Endodermal cell (in vitro differentiated cells): ENCODE measurements at regions not wholly inside any gene's neighbourhood (a gene's known extent, or its start where the extent isn't known, plus 50 kb on each side); places are given as distances from the start of the nearest gene placed in this dataset.

ENCODE experiments used
- DNase-seq: peaks from one replicate; pipeline ENCODE4 v3.0.0-alpha.2; 2017
- H3K27ac ChIP-seq: 2 replicates; pipeline ENCODE4 v1.5.1; 2013; ENCODE audit warnings: mild to moderate bottlenecking, low read depth, low read length, moderate library complexity
- H3K27me3 ChIP-seq: 2 replicates; pipeline ENCODE4 v1.6.1; 2013; ENCODE audit warnings: mild to moderate bottlenecking, low read length, moderate library complexity; ENCODE audit not compliant: insufficient read depth, control insufficient read depth, poor library complexity, severe bottlenecking
- H3K36me3 ChIP-seq: 2 replicates; pipeline ENCODE4 v1.7.0; 2013; ENCODE audit warnings: mild to moderate bottlenecking, low read length, moderate library complexity; ENCODE audit not compliant: control insufficient read depth, insufficient read depth
- H3K4me1 ChIP-seq: one replicate; pipeline ENCODE4 v1.7.0; 2013; ENCODE audit warnings: low read length; ENCODE audit not compliant: control insufficient read depth, insufficient read depth
- H3K4me3 ChIP-seq: 2 replicates; pipeline ENCODE4 v1.5.1; 2013; ENCODE audit warnings: mild to moderate bottlenecking, low read length, moderate library complexity
- H3K9ac ChIP-seq: 2 replicates; pipeline ENCODE4 v1.6.1; 2013; ENCODE audit warnings: mild to moderate bottlenecking, low read length, moderate library complexity; ENCODE audit not compliant: poor library complexity, severe bottlenecking; ENCODE audit errors: extremely low read depth
- H3K9me3 ChIP-seq: 2 replicates; pipeline ENCODE4 v1.6.1; 2013; ENCODE audit warnings: mild to moderate bottlenecking, low read length, moderate library complexity; ENCODE audit not compliant: control insufficient read depth
- H3K27ac Mint-ChIP-seq: 2 replicates; pipeline ENCODE4 v1.8.0; 2020; ENCODE audit warnings: mixed read lengths
- H3K27me3 Mint-ChIP-seq: 2 replicates; pipeline ENCODE4 v1.8.0; 2021; ENCODE audit warnings: mild to moderate bottlenecking, mixed read lengths; ENCODE audit not compliant: insufficient read depth
- H3K36me3 Mint-ChIP-seq: 2 replicates; pipeline ENCODE4 v1.8.0; 2020; ENCODE audit warnings: low read depth, mixed read lengths
- H3K4me1 Mint-ChIP-seq: 2 replicates; pipeline ENCODE4 v1.8.0; 2020; ENCODE audit warnings: mixed read lengths
- H3K4me3 Mint-ChIP-seq: 2 replicates; pipeline ENCODE4 v1.8.0; 2020; ENCODE audit warnings: mild to moderate bottlenecking, moderate library complexity, mixed read lengths
- H3K9me3 Mint-ChIP-seq: 2 replicates; pipeline ENCODE4 v1.8.0; 2020; ENCODE audit warnings: mild to moderate bottlenecking, mixed read lengths
- WGBS, 2 experiments: methylation state at CpG; one replicate each; pipeline versions ENCODE4 v1.1.5 to v1.1.7; 2013; ENCODE audit warnings: missing lambda C conversion rate in 2 of 2, mixed read lengths in 1 of 2; ENCODE audit not compliant: insufficient coverage in 1 of 2, insufficient read length in 1 of 2; 5-methylcytosine and 5-hydroxymethylcytosine counted together
- TF ChIP-seq, protein P1 (sequence below): fragments of 200-600 bp; sonication (generic); conservative IDR thresholded peaks from 2 replicates; pipeline ENCODE4 v1.5.0; 2021; ENCODE audit warnings: antibody characterized with exemption, mild to moderate bottlenecking

DNA sequence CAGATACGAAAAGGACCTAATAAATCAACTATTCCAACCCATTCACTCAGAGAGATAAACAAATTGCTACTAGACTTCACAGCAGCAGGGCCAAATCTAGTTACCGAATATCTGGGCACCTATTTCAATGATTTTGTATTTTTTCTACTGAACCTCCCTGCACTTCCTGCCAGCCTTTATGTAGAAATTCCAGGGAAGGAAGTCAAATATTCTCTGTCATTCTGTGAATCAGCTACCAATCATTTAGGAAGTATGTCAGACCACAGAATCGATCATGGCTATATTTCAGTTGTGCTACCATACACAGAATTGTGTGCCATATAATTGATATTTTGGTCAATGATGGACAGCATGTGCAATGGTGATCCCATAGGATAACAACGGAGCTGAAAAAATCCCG is 109.6 kb upstream of the SPOPL start:
- no peak overlapping the region for H3K4me3 Mint-ChIP-seq
- no peak overlapping the region for H3K9ac ChIP-seq
- H3K36me3 ChIP-seq = no peaks in the 10 kb centered on the region
- peaks cover 2% of the 10 kb centered on the region for H3K4me1 Mint-ChIP-seq
- TF ChIP-seq, protein P1, sequence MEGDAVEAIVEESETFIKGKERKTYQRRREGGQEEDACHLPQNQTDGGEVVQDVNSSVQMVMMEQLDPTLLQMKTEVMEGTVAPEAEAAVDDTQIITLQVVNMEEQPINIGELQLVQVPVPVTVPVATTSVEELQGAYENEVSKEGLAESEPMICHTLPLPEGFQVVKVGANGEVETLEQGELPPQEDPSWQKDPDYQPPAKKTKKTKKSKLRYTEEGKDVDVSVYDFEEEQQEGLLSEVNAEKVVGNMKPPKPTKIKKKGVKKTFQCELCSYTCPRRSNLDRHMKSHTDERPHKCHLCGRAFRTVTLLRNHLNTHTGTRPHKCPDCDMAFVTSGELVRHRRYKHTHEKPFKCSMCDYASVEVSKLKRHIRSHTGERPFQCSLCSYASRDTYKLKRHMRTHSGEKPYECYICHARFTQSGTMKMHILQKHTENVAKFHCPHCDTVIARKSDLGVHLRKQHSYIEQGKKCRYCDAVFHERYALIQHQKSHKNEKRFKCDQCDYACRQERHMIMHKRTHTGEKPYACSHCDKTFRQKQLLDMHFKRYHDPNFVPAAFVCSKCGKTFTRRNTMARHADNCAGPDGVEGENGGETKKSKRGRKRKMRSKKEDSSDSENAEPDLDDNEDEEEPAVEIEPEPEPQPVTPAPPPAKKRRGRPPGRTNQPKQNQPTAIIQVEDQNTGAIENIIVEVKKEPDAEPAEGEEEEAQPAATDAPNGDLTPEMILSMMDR = no peak
- no peak overlapping the region for H3K4me3 ChIP-seq
- WGBS, 2 experiments = 88 to 95% methylated on average over 4 to 5 of the region's 5 CpGs
- no peaks in the 10 kb centered on the region for H3K27me3 Mint-ChIP-seq
- H3K27ac Mint-ChIP-seq = no peak overlapping the region
- no peaks in the 10 kb centered on the region for H3K4me1 ChIP-seq
- no peaks in the 10 kb centered on the region for H3K9me3 ChIP-seq
- no peaks in the 10 kb centered on the region for H3K9me3 Mint-ChIP-seq
- H3K36me3 Mint-ChIP-seq = no peaks in the 10 kb centered on the region
- no peaks in the 10 kb centered on the region for H3K27me3 ChIP-seq
- no peak for DNase-seq
- H3K27ac ChIP-seq = no peak overlapping the region

DNA sequence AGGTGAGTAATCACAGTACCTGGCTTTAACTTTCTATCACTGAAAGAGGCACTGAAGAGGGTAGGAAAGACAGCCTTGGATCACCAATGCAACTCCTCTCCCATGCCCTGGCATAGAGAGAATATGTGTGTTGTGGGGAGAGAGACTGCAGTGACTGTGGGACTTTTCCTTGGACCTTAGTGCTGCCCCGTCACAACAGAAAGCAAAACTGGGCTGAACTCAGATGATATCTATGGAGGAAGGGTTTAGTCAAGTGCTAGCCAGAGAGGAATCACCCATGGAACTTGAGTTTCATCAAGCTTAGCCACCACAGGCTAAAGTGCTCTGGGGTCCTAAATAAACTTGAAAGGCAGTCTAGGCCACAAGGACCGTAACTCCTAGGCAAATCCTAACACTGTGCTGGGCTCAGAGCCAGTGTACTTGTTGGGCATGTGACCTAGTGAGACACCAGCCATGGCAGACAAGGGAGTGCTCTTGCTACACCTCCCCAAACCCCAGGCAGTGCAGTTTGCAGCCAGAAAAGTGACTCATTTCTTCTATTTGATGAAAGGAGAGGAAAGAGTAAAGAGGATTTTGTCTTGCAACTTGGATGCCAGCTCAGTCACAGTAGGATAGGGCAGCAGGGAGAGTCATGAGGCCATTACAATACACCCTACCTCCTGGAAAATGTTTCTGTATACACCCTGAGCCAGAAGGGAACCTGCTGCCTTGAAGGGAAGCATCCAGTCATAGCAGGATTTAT is 105.8 kb upstream of the SPOPL start:
- Histone ChIP-seq H3K27me3 (no peaks in the 10 kb centered on the region), H3K36me3 (no peaks in the 10 kb centered on the region), H3K27ac (no peak overlapping the region), H3K9ac (no peak overlapping the region), H3K4me1 (no peaks in the 10 kb centered on the region), H3K9me3 (peaks cover 9% of the 10 kb centered on the region), H3K4me3 (no peak overlapping the region)
- Mint-ChIP-seq H3K36me3 (no peaks in the 10 kb centered on the region), H3K4me3 (no peak overlapping the region), H3K4me1 (peaks cover 22% of the 10 kb centered on the region), H3K27ac (no peak overlapping the region), H3K27me3 (no peaks in the 10 kb centered on the region), H3K9me3 (peaks cover 1% of the 10 kb centered on the region)
- TF ChIP-seq, protein P1 = no peak
- WGBS, 2 experiments = 87 to 96% methylated on average over 2 of the region's 2 CpGs
- DNase-seq = no peak

DNA sequence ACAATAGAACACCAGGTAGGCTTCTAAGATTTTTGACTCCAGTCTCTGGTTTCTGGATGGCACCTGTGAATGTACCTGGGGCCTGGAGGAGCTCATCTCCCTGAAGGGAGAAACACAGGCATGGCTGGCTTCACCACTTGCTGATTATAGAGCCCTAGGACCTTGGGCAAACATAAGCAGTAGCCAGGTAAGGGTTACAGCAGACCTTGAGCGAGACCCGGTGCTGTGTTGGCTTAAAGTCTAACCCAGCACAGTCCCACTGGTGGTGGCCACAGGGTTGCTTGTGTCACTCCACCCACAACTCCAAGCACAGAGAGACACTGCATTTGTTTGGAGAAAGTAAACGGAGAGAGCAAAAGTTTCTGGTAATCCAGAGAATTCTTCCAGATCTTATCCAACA is 104.7 kb upstream of the SPOPL start:
- Histone ChIP-seq H3K4me3 (no peak overlapping the region), H3K36me3 (no peaks in the 10 kb centered on the region), H3K9me3 (peaks cover 18% of the 10 kb centered on the region), H3K4me1 (no peaks in the 10 kb centered on the region), H3K27me3 (no peaks in the 10 kb centered on the region), H3K9ac (no peak overlapping the region), H3K27ac (no peak overlapping the region)
- TF ChIP-seq, protein P1 = no peak
- H3K36me3 Mint-ChIP-seq = no peaks in the 10 kb centered on the region
- WGBS, 2 experiments = 95% methylated on average over 3 of the region's 3 CpGs; no CpG with 5 or more reads in 1 of the 2 experiments
- H3K4me1 Mint-ChIP-seq = peaks cover 22% of the 10 kb centered on the region
- peaks cover 12% of the 10 kb centered on the region for H3K9me3 Mint-ChIP-seq
- H3K27me3 Mint-ChIP-seq = no peaks in the 10 kb centered on the region
- H3K27ac Mint-ChIP-seq = no peak overlapping the region
- H3K4me3 Mint-ChIP-seq = no peak overlapping the region
- DNase-seq = no peak
